Fibroblast of skin of right biceps (primary cell): ENCODE measurements at regions not wholly inside any gene's neighbourhood (a gene's known extent, or its start where the extent isn't known, plus 50 kb on each side); places are given as distances from the start of the nearest gene placed in this dataset.

Experiments used
- DNase-seq: peaks from one replicate; pipeline ENCODE4 v3.0.0-alpha.2; 2013

DNA sequence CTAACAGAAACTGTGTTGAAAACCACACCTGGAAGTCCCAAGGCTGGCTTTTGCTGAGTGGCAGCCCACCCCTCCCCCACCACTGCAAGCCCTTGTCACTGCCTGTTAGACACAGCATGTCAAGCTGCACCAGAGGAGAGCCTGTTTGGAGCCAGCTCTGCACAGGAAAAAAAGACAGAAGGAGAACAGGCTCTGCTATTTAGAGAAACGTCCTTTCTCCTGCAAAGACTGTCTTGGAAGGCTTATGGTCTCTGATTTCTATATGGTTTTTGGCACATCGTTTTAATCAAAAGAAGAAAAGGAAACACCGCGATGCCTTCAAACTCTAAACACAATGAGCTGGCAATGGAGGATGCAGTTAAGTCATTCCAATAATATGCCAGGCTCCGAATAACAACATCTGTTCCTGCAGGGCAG, 275.5 kb downstream of the MAP2K4 start:
- no peak for DNase-seq

DNA sequence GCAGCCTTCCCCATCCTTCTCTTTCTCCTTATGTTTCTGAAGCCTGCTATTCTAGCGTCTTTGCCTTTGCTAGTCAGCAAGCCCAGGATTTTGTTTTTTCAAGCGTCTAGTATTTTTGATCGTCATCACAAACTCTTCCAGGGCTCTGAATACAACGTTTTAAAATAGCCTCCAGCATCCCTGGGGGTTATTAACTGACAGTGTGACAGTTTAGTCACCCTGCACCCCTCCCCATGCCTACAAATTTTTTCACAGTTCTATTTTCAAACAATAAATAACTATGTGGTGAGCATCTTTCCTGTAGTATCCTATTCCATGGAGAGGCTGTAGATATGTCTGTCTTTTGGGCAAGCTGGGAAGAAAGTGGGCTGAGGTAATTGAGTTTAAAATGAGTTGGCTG, 280.9 kb downstream of the MAP2K4 start:
- no peak for DNase-seq

DNA sequence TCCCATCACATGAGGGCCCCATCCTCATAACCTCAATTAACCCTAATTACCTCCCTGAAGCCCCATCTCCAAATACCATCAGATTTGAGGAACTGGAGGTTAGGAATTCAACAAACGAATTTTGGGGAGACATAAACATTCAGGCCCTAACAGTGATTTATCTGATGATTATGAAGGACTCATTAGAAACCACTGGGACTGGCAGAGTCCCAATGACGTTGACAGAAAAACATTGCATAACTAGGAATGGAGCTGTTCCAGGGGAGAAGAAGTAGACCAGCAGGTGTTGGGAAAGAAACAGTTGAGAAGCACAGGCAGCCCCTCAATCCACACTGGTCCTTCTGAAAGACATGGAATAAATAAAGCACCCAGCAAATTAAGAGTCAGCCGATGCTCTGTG, 282.0 kb downstream of the MAP2K4 start:
- DNase-seq = no peak

DNA sequence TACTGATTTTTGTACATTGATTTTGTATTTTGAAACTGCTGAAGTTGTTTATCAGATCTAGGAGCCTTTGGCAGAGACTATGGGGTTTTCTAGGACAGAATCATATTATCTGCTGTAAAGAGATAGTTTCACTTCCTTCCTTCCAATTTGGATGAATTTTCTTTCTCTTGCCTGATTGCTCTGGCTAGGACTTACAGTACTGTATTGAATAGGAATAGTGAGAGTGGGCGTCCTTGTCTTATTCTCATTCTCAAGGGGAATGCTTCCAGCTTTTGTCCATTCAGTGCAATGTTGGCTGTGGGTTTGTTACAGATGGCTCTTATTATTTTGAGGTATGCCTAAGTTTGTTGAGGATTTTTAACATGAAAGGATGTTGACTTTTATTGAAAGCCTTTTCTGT, 290.1 kb downstream of the MAP2K4 start:
- DNase-seq = no peak

DNA sequence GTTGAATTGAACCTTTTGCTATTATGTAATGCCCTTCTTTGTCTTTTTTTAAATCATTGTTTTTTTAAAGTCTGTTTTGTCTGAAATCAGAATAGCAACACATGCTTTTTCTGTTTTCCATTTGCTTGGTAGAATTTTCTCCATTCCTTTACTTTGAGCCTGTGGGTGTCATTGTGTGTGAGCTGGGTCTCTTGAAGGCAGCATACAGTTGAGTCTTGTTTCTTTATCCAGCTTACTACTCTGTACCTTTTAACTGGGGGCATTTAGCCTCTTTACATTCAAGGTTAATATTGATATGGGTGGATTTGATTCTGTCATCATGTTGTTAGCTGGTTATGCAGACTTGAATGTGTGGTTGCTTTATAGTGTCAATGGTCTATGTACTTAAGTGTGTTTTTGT, 292.0 kb downstream of the MAP2K4 start:
- DNase-seq = no peak

DNA sequence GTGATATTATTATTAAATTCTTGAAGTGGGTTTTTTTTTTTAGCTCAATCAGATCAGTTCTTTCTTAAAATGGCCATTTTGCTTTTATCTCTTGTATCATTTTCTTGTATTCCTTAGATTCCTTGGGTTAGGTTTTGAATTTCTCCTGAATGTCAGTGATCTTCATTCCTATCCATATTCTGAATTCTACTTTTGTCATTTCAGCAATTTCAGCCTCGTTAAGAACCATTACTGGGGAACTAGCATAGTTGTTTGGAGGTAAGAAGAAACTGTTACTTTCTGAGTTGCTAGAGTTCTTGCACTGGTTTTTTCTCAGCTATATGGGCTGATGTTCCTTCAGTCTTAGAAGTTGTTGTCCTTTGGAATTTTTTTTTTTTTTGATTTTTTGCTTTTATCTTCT, 293.1 kb downstream of the MAP2K4 start:
- DNase-seq = no peak

DNA sequence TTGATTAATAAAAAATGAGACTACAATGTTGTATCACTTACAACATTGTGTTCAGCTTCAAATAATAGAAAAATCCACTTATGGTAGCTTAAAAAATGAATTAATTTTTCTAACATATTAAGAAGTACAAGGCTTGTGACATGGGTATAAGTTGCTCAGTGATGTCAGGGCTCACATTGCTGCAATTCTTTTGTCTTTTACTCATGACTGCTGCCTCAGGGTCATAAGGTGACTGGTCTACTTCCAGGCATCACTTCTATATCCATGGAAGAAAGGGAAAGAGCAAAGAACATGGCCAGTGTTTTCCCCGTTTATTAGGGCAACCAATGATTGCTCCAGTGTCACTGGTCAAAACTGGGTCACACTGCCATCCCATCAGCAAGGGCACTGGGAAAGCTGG, 295.3 kb downstream of the MAP2K4 start:
- no peak for DNase-seq

DNA sequence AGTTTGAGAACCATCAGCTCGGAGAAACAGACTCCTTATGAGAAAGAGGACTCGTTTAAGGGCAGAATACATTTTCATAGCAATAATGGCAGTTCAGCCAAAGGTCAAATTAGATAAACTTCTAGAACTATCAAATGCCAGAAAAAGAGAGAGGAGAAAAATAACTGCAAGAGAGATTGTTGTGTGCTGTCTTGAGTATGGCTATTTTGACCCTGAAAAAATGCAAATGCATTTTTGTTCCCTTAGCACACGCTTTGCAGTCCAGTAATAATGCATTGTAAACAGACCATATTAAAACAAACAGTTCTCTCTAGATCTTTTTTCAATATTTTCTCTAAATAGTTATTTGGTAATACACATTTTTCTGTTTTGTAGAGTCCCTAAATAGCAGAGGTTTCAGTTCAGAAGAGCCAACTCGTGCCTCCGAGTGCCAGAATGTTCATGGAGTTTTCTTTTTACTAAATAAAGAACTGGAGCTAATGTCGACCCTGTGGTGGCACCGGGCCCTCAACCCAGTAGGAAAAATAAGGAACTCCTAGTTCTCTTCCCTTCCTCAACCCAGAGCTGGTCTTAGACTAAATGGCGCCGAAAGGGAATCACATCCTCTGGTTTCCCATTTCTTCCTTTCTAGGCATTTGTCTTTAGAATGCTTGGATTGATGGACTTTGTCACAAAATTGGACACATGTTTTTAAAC, 298.0 kb downstream of the MAP2K4 start:
- DNase-seq = no peak

DNA sequence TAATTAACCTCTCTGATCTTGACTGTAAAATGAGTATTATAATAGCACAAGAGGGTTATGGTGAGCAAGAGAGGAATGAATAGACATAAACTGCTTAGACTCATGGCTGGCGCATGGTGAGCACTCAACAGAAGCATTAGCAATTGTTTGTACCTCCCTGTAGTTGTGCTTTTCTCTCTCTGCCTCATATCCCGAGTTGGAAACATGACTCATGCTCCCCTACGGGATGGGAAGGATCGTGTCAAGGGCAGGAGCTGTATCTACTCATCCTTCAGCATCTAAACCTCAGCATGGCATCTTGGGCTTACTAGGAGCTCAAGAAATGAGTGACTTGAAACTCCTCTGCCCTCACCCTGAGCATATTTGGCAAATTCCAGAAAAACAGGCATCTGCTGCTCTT, 299.6 kb downstream of the MAP2K4 start:
- peak; percentile 48 for DNase-seq

DNA sequence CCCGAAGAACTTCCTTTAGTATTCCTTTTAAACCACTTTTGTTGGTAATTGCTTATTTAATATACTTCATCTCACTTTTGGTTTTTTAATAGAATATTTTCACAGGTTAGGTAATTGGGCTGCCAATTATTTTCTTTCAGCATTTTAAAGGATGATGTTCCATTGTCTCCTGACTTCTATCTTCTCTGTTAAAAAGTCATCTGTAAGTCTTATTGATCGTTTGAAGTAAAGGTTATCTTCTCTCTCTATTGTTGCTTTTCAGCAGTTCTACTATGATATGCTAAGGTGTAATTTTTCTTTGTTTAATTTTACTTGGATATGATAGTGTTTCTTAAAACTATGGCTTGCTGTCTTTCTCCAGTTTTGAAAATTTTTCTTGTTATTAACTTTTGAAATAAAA, 307.5 kb downstream of the MAP2K4 start:
- no peak for DNase-seq

DNA sequence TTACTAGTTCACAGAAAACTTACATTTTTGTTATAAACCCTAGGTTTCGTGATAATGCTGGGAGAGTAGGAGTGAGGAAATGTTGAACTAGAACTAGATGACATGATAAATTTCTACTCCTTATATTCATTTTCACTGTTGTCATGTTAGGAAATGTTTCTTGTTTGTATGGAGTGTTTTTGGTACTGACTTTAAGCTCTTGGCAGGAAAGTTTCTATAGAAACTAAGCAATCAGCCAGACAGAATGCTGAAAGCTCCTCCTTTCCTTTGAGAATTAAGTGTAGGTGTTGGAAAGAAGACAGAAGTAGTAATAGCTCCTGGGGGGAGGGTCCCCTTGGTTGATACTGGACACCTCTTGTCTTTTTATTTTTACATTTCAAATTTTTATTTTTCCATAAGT, 309.8 kb downstream of the MAP2K4 start:
- no peak for DNase-seq

DNA sequence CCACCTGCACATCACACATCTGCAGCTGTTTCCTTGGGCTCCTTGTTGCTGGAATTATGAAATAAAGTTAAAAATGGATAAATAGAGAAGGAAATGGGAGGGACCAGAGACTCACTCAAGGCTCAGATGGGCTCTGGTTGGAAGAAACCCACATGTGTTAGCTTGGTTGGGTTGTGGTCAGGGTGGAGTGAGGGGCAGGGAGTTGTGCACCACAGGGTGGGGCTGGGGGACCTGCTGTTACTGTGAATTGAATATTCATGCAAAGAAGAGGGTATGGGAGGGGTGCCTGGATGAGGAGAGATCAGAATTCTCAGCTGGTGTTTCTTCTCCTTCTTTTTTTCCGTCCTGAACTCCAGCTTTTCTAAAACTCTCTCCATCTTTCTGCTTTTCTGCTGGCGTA, 320.7 kb downstream of the MAP2K4 start:
- no peak for DNase-seq

DNA sequence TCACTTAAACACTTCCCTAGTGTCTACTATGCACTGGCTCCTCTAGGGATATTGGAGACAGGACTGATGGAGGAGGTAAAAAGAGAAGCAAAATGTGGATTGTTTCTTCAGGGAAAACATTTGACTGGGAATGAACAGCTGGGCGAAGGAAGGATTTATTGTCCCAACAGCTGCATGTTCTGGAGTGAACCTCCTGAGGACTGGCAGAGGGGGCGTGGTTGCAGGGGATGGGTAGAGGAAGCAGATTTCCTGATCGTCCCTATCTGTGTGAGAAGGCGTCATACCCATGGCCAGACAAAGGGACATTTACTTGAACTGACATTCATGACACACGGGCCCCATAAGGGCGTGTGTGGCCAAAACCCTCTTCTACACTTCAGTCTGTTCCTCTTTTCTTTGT, 321.5 kb downstream of the MAP2K4 start:
- no peak for DNase-seq

DNA sequence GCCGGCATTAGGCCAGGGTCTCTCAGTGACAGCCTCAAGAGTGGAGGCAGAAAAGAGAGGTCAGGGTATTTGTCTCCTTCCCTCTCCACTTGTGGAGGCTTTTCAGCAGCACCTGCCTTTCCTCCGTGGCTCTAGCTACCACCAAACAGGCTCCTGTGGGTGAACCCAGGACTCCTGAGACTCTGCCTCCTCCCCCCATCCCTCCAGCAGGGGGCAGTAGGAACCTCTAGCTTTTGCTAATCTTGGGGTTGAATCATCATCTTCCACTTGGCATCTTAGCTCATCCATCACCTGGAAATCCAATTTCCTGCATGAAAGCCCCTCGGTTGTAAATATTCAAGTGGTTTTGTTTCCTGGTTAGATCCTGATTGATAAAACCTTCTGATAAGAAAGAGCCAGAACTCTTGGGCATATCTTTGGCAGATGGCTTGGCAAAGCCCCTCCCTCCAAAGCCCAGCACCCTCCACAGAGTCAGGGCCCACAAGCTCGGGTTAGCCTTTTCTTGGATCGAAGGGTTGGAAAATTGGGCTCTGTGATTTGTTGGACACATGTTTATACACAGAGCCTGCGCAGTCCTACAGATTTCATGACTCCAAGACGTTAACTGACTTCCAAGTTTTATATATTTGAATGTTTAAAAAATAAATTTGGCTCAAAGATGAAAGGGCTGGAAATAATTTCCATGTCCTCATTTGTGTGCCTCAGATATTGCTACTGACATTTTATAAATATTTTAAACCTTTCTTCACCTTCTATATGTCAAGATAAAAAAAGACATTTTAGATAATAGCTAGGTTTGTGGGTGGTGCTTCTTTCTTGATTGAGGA, 322.1 kb downstream of the MAP2K4 start:
- DNase-seq = peak; percentile 36

DNA sequence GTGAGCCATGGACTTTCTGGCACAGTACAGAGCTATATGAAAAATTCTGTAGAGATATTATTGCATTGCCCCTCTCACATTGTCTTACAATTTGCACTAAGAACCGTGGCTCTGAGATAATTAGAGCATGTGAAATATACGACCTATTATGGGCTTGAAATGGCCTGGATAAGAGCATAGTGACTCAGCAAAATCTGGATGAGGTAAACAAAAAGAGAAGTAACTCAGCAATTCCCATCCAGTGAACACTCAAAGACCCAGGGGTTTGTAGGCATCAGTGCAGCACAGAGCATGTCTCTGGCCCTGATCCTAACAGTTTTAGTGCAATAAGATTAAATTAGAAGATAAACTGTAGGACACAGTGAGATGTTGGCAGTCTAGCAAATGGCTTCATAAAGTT, 317.2 kb upstream of the MYOCD start:
- peak; percentile 22 for DNase-seq

DNA sequence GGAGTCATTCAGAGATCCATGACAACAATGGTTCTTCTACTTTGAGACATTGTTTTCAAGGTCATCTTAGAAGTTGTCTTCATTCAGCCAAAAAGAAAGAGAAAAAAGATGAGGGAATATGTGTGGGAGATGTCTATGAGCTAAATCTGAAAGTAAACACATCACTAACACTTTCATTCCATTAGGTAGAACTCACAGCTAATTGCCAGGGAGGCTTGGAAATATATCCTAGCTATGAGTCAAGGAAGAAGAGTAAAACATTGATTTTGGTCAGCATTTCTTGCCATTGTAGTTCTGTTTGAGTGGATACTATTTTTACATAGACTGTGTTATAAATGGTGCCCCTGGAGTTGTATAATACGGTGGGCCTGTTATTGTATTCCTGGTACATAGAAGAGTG, 316.4 kb upstream of the MYOCD start:
- DNase-seq = no peak

DNA sequence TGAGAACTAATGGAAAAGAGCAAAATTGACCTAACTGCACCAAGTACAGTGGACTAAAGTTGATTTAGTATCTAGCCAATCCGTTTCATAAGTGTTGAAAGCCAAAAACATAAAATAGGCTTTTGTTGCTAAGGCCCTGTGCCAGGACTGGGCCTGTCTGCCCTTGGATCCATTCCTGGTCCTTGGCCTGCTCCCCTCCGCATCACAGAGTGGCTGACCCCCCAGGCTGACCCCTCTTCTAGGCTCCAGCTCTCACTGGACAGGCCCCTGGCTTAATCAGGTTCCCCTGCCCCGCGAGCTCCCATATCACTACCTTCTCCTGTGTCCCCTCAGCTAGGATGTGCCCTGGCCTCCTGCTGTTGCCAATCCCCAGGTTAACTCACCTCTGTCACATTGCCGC, 313.6 kb upstream of the MYOCD start:
- no peak for DNase-seq

DNA sequence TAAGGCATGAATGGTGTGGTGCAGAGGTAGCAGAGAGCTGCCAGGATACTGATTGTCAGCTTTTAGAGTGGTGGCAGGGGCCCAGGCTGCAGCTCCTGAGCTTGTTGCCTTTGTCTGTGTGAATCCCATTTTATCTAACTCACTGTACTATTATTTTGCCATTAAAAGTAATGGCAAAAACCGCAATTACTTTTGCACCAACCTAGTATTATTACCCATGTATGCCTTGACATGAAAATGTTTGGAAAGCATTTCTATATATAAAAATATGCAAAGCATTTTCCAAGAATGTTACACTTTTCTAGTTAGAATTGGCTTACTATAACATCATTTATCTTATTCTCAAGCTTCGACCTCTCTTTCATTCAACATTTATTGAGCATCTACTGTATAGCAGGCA, 308.1 kb upstream of the MYOCD start:
- no peak for DNase-seq

DNA sequence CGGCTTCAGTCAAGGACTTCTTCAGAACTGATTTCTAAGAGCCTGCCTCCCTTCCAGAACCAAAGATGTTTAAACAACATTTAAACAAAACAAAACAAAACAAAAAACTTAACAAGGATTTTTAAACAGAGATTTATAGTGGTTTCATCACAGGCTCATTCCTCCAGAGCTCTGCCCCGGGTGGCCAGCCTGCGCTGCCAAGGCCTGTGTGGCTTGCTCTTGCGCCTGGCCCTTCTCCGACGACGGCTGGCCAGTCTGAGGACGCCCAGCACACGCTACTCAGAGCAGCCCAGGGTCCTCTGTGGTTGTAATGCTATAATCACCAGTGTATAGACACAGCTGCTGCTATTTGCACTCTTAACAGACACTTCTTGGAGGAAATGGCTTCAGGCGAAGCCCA, 307.2 kb upstream of the MYOCD start:
- no peak for DNase-seq

DNA sequence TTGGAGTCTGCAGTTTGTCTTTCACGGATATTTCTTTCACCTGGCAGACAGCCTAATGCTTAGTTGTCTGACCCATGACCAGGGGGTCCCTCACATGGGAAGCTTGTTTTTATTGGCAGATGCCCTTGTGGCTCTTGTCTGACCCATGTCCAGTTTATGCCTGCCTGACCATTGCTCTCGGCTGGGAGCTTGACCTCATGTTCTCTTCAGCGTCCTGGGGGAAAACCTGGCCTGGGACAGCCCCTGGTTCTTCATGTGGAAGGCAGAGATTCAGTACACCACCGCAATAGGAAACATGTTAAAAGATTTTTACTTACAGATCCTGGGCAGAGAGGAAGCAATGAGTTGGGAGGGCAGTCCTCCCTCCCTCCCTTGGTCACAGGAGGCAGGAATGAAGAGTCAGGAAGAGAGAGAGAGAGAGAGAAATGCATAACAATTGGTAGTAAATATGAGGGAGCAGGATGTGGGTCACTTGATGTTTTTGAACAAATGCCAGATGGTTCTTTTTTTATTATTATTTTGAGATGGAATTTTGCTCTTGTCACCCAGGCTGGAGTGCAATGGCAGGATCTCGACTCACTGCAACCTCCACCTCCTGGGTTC, 302.7 kb upstream of the MYOCD start:
- no peak for DNase-seq

DNA sequence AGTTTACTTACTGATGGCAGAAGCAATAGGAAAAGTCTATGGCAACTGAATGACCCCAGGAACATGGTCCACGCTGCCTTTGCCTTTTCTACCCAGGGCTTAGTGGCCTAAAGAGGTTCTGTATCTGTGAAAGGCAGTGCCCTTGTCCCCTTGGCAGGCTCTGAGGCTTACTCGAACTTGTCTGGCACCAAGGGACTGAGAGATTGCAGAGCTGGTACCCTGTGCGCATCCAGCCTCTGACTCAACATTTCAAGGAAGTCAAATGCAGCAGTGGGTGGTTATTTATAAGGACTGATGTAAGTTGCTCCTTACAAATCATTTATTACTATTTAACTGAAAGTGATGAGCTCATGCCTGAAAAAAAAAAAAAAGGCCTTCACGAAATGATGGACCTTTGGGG, 299.9 kb upstream of the MYOCD start:
- DNase-seq = no peak

DNA sequence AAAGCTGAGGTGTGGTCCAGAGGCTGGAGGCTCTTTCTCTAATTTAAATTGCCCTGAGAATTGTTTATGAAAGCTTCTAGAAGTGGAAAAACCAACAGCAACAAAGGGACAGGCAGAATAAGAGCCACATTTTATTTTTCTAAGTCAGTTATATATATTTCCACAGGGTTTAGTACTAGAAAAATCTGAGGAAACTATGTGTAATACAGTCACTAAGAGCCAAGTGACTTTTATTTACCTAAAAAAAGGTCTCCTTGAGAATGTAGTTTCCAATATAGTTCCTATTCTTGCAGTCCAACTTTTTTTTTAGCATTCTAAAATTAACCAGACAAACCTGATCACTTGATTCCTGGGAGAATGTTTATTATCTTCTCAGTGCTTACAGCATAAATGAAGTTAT, 296.6 kb upstream of the MYOCD start:
- DNase-seq = no peak

DNA sequence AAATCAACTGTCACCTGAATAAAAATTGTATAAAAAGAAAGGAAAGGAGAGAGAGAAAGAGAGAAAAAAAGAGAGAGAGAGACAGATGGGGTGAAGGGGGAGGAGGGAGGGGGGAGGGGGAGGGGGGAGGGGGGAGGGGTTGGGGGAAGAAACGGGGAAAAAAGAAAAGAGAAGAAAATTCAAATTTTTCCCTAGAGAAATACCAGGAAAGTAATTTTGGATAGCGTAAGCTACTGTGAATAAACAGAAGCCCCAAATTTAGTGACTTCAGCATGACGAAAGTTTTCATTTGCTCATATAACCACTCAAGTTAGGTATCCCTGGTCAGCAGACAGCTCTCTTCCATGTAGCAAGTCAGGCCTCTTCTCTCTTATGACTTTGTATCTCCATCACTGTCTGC, 289.4 kb upstream of the MYOCD start:
- DNase-seq = no peak

DNA sequence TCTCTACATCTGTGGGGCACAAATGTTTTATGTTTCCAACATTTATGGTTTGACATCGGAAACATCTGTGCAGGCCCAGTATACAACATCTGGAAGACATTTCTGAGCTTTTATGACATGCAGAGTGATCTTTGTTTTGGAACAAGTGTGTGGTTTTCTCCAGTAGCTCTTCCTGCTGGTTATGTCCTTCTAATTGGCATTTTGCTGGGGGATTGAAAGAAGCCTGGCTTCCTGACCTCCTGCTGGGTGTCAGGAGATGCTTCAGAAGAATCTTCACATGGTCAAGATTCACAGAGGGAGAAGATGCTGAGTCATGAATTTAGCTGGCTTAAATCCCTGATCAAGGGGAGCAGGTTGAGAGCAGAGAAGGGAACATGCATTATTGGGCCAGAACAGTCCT, 279.5 kb upstream of the MYOCD start:
- peak; percentile 43 for DNase-seq
